CD4-positive, alpha-beta memory T cell (primary cell): ENCODE measurements at regions not wholly inside any gene's neighbourhood (a gene's known extent, or its start where the extent isn't known, plus 50 kb on each side); places are given as distances from the start of the nearest gene placed in this dataset.

ENCODE experiments used
- CTCF ChIA-PET: fragments of 350-600 bp; sonication (Branson Sonifier 250); formaldehyde crosslinking; loops from one replicate; lab custom pipeline; 2021; ENCODE audit warnings: inconsistent platforms; ENCODE audit not compliant: partially characterized antibody; lab: Charles Lee
- POLR2A ChIA-PET: fragments of 350-600 bp; sonication (Branson Sonifier 250); formaldehyde crosslinking; loops from one replicate; lab custom pipeline; 2021; ENCODE audit not compliant: partially characterized antibody; lab: Charles Lee
- DNase-seq, 5 donors: peaks; one replicate each; pipeline versions ENCODE4 v3.0.0 to v3.0.0-alpha.2; 2020 to 2022; ENCODE audit warnings: mixed read lengths in 1 of 5
- H3K27ac ChIP-seq: one replicate; pipeline ENCODE4 v1.7.0; 2013; ENCODE audit warnings: low read depth, low read length
- H3K27me3 ChIP-seq: 2 replicates; pipeline ENCODE4 v1.7.0; 2013; ENCODE audit warnings: mild to moderate bottlenecking, low read length, moderate library complexity; ENCODE audit not compliant: insufficient read depth
- H3K36me3 ChIP-seq: 2 replicates; pipeline ENCODE4 v1.7.0; 2013; ENCODE audit warnings: mild to moderate bottlenecking, low read length, moderate library complexity; ENCODE audit not compliant: insufficient read depth
- H3K4me1 ChIP-seq: 2 replicates; pipeline ENCODE4 v1.7.0; 2013; ENCODE audit warnings: mild to moderate bottlenecking, low read length, moderate library complexity; ENCODE audit not compliant: insufficient read depth
- H3K4me3 ChIP-seq, 2 donors: one replicate each; pipeline ENCODE4 v1.7.0; 2013; ENCODE audit warnings: low read length in 2 of 2, mild to moderate bottlenecking in 1 of 2
- H3K9me3 ChIP-seq, 2 donors: one replicate each; pipeline ENCODE4 v1.7.0; 2013; ENCODE audit warnings: low read length in 2 of 2, control low read depth in 1 of 2; ENCODE audit not compliant: control insufficient read depth in 1 of 2
- H3K27ac Mint-ChIP-seq, 7 donors: one replicate each; pipeline ENCODE4 v1.8.0; 2020 to 2021; ENCODE audit warnings: mixed read lengths in 7 of 7, mild to moderate bottlenecking in 6 of 7, inconsistent platforms in 3 of 7, moderate library complexity in 3 of 7
- H3K27me3 Mint-ChIP-seq, 2 donors: one replicate each; pipeline ENCODE4 v1.8.0; 2020 to 2021; ENCODE audit warnings: mixed read lengths in 2 of 2
- H3K36me3 Mint-ChIP-seq, 2 donors: one replicate each; pipeline ENCODE4 v1.8.0; 2020 to 2021; ENCODE audit warnings: mixed read lengths in 2 of 2, inconsistent platforms in 1 of 2, mild to moderate bottlenecking in 1 of 2
- H3K4me1 Mint-ChIP-seq, 4 donors: one replicate each; pipeline ENCODE4 v1.8.0; 2020 to 2021; ENCODE audit warnings: mixed read lengths in 4 of 4, mild to moderate bottlenecking in 1 of 4
- H3K4me3 Mint-ChIP-seq, 8 donors: one replicate each; pipeline ENCODE4 v1.8.0; 2020 to 2021; ENCODE audit warnings: mixed read lengths in 8 of 8, mild to moderate bottlenecking in 7 of 8, moderate library complexity in 6 of 8, inconsistent platforms in 3 of 8
- H3K9me3 Mint-ChIP-seq, 8 donors: one replicate each; pipeline ENCODE4 v1.8.0; 2020 to 2021; ENCODE audit warnings: mixed read lengths in 8 of 8, mild to moderate bottlenecking in 5 of 8, inconsistent platforms in 3 of 8, moderate library complexity in 1 of 8
- intact Hi-C: fragments of 100-400 bp; cut with micrococcal nuclease; formaldehyde crosslinking; loops from one replicate; pipeline ENCODE4 v1.15.1; 2023

GRCh38 chr1:86214605-86215004, 58.0 kb upstream of the COL24A1 start:
- no peaks in the 10 kb centered on the region for H3K36me3 Mint-ChIP-seq
- no peak for DNase-seq
- Histone ChIP-seq H3K27me3 (no peaks in the 10 kb centered on the region), H3K4me1 (no peaks in the 10 kb centered on the region), H3K27ac (no peak overlapping the region), H3K36me3 (no peaks in the 10 kb centered on the region), H3K4me3 (no peak overlapping the region), H3K9me3 (no peaks in the 10 kb centered on the region)
- CTCF ChIA-PET: no interaction called here
- POLR2A ChIA-PET: no interaction called here
- intact Hi-C loops: no loop called here
- H3K4me3 Mint-ChIP-seq: no peak overlapping the region
- H3K9me3 Mint-ChIP-seq: no peaks in the 10 kb centered on the region
- no peaks in the 10 kb centered on the region for H3K27me3 Mint-ChIP-seq
- no peak overlapping the region for H3K27ac Mint-ChIP-seq
- no peaks in the 10 kb centered on the region for H3K4me1 Mint-ChIP-seq

- ChIA-PET CTCF (no interaction called here), POLR2A (no interaction called here)
- no peaks in the 10 kb centered on the region for H3K36me3 ChIP-seq
- no peak overlapping the region for H3K27ac Mint-ChIP-seq
- H3K27ac ChIP-seq: no peak overlapping the region
- no peaks in the 10 kb centered on the region for H3K36me3 Mint-ChIP-seq
- H3K4me1 Mint-ChIP-seq: no peaks in the 10 kb centered on the region
- H3K9me3 Mint-ChIP-seq: no peaks in the 10 kb centered on the region
- H3K4me3 ChIP-seq: no peak overlapping the region
- no peaks in the 10 kb centered on the region for H3K27me3 Mint-ChIP-seq
- H3K9me3 ChIP-seq: no peaks in the 10 kb centered on the region
- H3K4me3 Mint-ChIP-seq: no peak overlapping the region
- no peaks in the 10 kb centered on the region for H3K27me3 ChIP-seq
- intact Hi-C loops: no loop called here
- DNase-seq: no peak
- no peaks in the 10 kb centered on the region for H3K4me1 ChIP-seq
These were observed 52.8 kb upstream of the COL24A1 start for GRCh38 chr1:86209346-86209745.

GRCh38 chr1:86207323-86207722, 50.8 kb upstream of the COL24A1 start:
- H3K9me3 ChIP-seq: no peaks in the 10 kb centered on the region
- CTCF ChIA-PET: no interaction called here

More at GRCh38 chr1:86207323-86207722, 50.8 kb upstream of the COL24A1 start:
- Histone ChIP-seq H3K4me1 (no peaks in the 10 kb centered on the region), H3K4me3 (no peak overlapping the region), H3K36me3 (no peaks in the 10 kb centered on the region), H3K27me3 (no peaks in the 10 kb centered on the region), H3K27ac (no peak overlapping the region)
- no peak overlapping the region for H3K27ac Mint-ChIP-seq
- no peak for DNase-seq
- no peaks in the 10 kb centered on the region for H3K4me1 Mint-ChIP-seq
- H3K4me3 Mint-ChIP-seq: no peak overlapping the region
- intact Hi-C loops: no loop called here
- no peaks in the 10 kb centered on the region for H3K9me3 Mint-ChIP-seq
- H3K36me3 Mint-ChIP-seq: no peaks in the 10 kb centered on the region
- POLR2A ChIA-PET: no interaction called here
- no peaks in the 10 kb centered on the region for H3K27me3 Mint-ChIP-seq
